ENCODE measurements at regions not wholly inside any gene's neighbourhood (a gene's known extent, or its start where the extent isn't known, plus 50 kb on each side); places are given as distances from the start of the nearest gene placed in this dataset.

GRCh38 chr15:46061002-46061401 is 426.2 kb downstream of the SQOR start:
- Histone ChIP-seq H3K36me3 (ENCODE audit: insufficient read depth, low read length) (no peaks in the 10 kb centered on the region), H3K9ac (ENCODE audit: low read length) (no peak overlapping the region), H3K4me2 (ENCODE audit: low read length) (no peak overlapping the region), H3K27me3 (ENCODE audit: insufficient read depth, low read length) (no peaks in the 10 kb centered on the region), H3K9me2 (ENCODE audit: low read depth, low read length) (no peaks in the 10 kb centered on the region), H3F3A (ENCODE audit: insufficient read depth, low read length) (no peaks in the 10 kb centered on the region), H3K4me3 (ENCODE audit: low read depth, low read length, poor library complexity, severe bottlenecking) (no peak overlapping the region), H4K20me1 (ENCODE audit: insufficient read depth, low read length) (no peaks in the 10 kb centered on the region), H3K9me3 (ENCODE audit: low read length) (no peaks in the 10 kb centered on the region), H3K4me1 (ENCODE audit: insufficient read depth, low read length, severe bottlenecking) (no peaks in the 10 kb centered on the region), H3K27ac (ENCODE audit: low read depth, low read length, poor library complexity, severe bottlenecking) (no peak overlapping the region), H3K79me2 (ENCODE audit: insufficient read depth, low read length) (no peaks in the 10 kb centered on the region), H2AFZ (ENCODE audit: low read length) (no peak overlapping the region)
- TF ChIP-seq EZH2 (IDR thresholded peaks at IDR 0.05; ENCODE audit: borderline replicate concordance, low read length) (no peak), CTCF (IDR thresholded peaks at IDR 0.05; ENCODE audit: low read length) (no peak)

GRCh38 chr15:46077220-46077619 is 442.4 kb downstream of the SQOR start:
- Histone ChIP-seq H3K79me2 (ENCODE audit: insufficient read depth, low read length) (no peaks in the 10 kb centered on the region), H3K4me2 (ENCODE audit: low read length) (no peak overlapping the region), H3K36me3 (ENCODE audit: insufficient read depth, low read length) (no peaks in the 10 kb centered on the region), H3K9me2 (ENCODE audit: low read depth, low read length) (no peaks in the 10 kb centered on the region), H3K9me3 (ENCODE audit: low read length) (no peaks in the 10 kb centered on the region), H3K9ac (ENCODE audit: low read length) (no peak overlapping the region), H3K27ac (ENCODE audit: low read depth, low read length, poor library complexity, severe bottlenecking) (no peak overlapping the region), H3K4me3 (ENCODE audit: low read depth, low read length, poor library complexity, severe bottlenecking) (no peak overlapping the region), H3K27me3 (ENCODE audit: insufficient read depth, low read length) (no peaks in the 10 kb centered on the region), H2AFZ (ENCODE audit: low read length) (no peak overlapping the region), H3F3A (ENCODE audit: insufficient read depth, low read length) (no peaks in the 10 kb centered on the region), H4K20me1 (ENCODE audit: insufficient read depth, low read length) (no peaks in the 10 kb centered on the region), H3K4me1 (ENCODE audit: insufficient read depth, low read length, severe bottlenecking) (no peaks in the 10 kb centered on the region)
- TF ChIP-seq EZH2 (IDR thresholded peaks at IDR 0.05; ENCODE audit: borderline replicate concordance, low read length) = no peak
- no peak for TF ChIP-seq CTCF (IDR thresholded peaks at IDR 0.05; ENCODE audit: low read length)

- Histone ChIP-seq H4K20me1 (ENCODE audit: insufficient read depth, low read length) (no peaks in the 10 kb centered on the region), H3K4me1 (ENCODE audit: insufficient read depth, low read length, severe bottlenecking) (no peaks in the 10 kb centered on the region), H3K36me3 (ENCODE audit: insufficient read depth, low read length) (no peaks in the 10 kb centered on the region), H3K27ac (ENCODE audit: low read depth, low read length, poor library complexity, severe bottlenecking) (no peak overlapping the region), H3K9ac (ENCODE audit: low read length) (no peak overlapping the region), H3K27me3 (ENCODE audit: insufficient read depth, low read length) (no peaks in the 10 kb centered on the region), H3K9me3 (ENCODE audit: low read length) (no peaks in the 10 kb centered on the region), H2AFZ (ENCODE audit: low read length) (no peak overlapping the region), H3K79me2 (ENCODE audit: insufficient read depth, low read length) (no peaks in the 10 kb centered on the region), H3K4me3 (ENCODE audit: low read depth, low read length, poor library complexity, severe bottlenecking) (no peak overlapping the region), H3K9me2 (ENCODE audit: low read depth, low read length) (no peaks in the 10 kb centered on the region), H3K4me2 (ENCODE audit: low read length) (no peak overlapping the region), H3F3A (ENCODE audit: insufficient read depth, low read length) (no peaks in the 10 kb centered on the region)
- TF ChIP-seq EZH2 (IDR thresholded peaks at IDR 0.05; ENCODE audit: borderline replicate concordance, low read length) = no peak
- no peak for TF ChIP-seq CTCF (IDR thresholded peaks at IDR 0.05; ENCODE audit: low read length)
Observed at GRCh38 chr15:46079046-46079445, 444.2 kb downstream of the SQOR start.
